Liver (tissue), 3 donors: ENCODE measurements at regions not wholly inside any gene's neighbourhood (a gene's known extent, or its start where the extent isn't known, plus 50 kb on each side); places are given as distances from the start of the nearest gene placed in this dataset.
A peak's percentile ranks its signal among the peaks of the same experiment; 100 is the strongest.
"Not testable (repeated sequence)": the region's sequence is repeated elsewhere in the genome, so short reads cannot be mapped to it uniquely, and the experiment has no call there.

Experiments
- EGR1 ChIP-seq, 2 donors: IDR thresholded peaks; 2 replicates each; pipeline ENCODE4 v1.6.1; 2016 to 2018; ENCODE audit warnings: antibody characterized with exemption in 2 of 2, low read depth in 2 of 2
- FOXA1 ChIP-seq: IDR thresholded peaks from 2 replicates; pipeline ENCODE4 v1.6.1; 2016; ENCODE audit warnings: antibody characterized with exemption
- GABPA ChIP-seq, 2 donors: IDR thresholded peaks in 1 of 2; conservative IDR thresholded peaks in 1 of 2; 2 replicates each; pipeline ENCODE4 v1.6.1; 2016; ENCODE audit warnings: antibody characterized with exemption in 2 of 2, mild to moderate bottlenecking in 1 of 2, moderate library complexity in 1 of 2
- HNF4A ChIP-seq, 2 donors: conservative IDR thresholded peaks; 2 replicates each; pipeline ENCODE4 v1.6.1; 2016; ENCODE audit warnings: antibody characterized with exemption in 2 of 2, mild to moderate bottlenecking in 2 of 2
- RAD21 ChIP-seq, 2 donors: IDR thresholded peaks; 2 replicates each; pipeline ENCODE4 v1.6.1; 2016; ENCODE audit warnings: antibody characterized with exemption in 2 of 2, mild to moderate bottlenecking in 2 of 2
- SP1 ChIP-seq: IDR thresholded peaks from 2 replicates; pipeline ENCODE4 v1.6.1; 2018; ENCODE audit warnings: antibody characterized with exemption, mild to moderate bottlenecking
- TF ChIP-seq, protein P1 (sequence below): IDR thresholded peaks from 2 replicates; pipeline ENCODE4 v1.6.1; 2016; ENCODE audit warnings: antibody characterized with exemption
- TF ChIP-seq, protein P2 (sequence below): fragments of 150-350 bp; IDR thresholded peaks from 2 replicates; pipeline ENCODE4 v1.5.1; 2017; ENCODE audit warnings: improper control_type of control experiment, low read depth, low read length; ENCODE audit not compliant: missing input control
- TF ChIP-seq, protein P3 (sequence below): IDR thresholded peaks from 2 replicates; pipeline ENCODE4 v1.6.1; 2016; ENCODE audit warnings: antibody characterized with exemption
- TF ChIP-seq, protein P4 (sequence below): IDR thresholded peaks from 2 replicates; pipeline ENCODE4 v1.6.1; 2016; ENCODE audit warnings: antibody characterized with exemption, mild to moderate bottlenecking
- TF ChIP-seq, protein P5 (sequence below): IDR thresholded peaks from 2 replicates; pipeline ENCODE4 v1.6.1; 2016; ENCODE audit warnings: antibody characterized with exemption
- donor health status: healthy.
- donor health status: healthy.

- peak; percentile 67 for TF ChIP-seq RAD21 (IDR thresholded peaks at IDR 0.05)
- TF ChIP-seq GABPA (IDR thresholded peaks at IDR 0.05 in 1 of 2, conservative IDR thresholded peaks at IDR 0.05 in 1 of 2); FOXA1; SP1; EGR1 (IDR thresholded peaks at IDR 0.05; ENCODE audit: low read depth in 2 of 2); HNF4A (conservative IDR thresholded peaks at IDR 0.05): not testable (repeated sequence)
- TF ChIP-seq, protein P1, sequence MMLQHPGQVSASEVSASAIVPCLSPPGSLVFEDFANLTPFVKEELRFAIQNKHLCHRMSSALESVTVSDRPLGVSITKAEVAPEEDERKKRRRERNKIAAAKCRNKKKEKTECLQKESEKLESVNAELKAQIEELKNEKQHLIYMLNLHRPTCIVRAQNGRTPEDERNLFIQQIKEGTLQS, result not testable (repeated sequence)
- TF ChIP-seq, protein P2, sequence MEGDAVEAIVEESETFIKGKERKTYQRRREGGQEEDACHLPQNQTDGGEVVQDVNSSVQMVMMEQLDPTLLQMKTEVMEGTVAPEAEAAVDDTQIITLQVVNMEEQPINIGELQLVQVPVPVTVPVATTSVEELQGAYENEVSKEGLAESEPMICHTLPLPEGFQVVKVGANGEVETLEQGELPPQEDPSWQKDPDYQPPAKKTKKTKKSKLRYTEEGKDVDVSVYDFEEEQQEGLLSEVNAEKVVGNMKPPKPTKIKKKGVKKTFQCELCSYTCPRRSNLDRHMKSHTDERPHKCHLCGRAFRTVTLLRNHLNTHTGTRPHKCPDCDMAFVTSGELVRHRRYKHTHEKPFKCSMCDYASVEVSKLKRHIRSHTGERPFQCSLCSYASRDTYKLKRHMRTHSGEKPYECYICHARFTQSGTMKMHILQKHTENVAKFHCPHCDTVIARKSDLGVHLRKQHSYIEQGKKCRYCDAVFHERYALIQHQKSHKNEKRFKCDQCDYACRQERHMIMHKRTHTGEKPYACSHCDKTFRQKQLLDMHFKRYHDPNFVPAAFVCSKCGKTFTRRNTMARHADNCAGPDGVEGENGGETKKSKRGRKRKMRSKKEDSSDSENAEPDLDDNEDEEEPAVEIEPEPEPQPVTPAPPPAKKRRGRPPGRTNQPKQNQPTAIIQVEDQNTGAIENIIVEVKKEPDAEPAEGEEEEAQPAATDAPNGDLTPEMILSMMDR, result not testable (repeated sequence)
- TF ChIP-seq, protein P3, sequence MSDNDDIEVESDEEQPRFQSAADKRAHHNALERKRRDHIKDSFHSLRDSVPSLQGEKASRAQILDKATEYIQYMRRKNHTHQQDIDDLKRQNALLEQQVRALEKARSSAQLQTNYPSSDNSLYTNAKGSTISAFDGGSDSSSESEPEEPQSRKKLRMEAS, result not testable (repeated sequence)
- TF ChIP-seq, protein P4, sequence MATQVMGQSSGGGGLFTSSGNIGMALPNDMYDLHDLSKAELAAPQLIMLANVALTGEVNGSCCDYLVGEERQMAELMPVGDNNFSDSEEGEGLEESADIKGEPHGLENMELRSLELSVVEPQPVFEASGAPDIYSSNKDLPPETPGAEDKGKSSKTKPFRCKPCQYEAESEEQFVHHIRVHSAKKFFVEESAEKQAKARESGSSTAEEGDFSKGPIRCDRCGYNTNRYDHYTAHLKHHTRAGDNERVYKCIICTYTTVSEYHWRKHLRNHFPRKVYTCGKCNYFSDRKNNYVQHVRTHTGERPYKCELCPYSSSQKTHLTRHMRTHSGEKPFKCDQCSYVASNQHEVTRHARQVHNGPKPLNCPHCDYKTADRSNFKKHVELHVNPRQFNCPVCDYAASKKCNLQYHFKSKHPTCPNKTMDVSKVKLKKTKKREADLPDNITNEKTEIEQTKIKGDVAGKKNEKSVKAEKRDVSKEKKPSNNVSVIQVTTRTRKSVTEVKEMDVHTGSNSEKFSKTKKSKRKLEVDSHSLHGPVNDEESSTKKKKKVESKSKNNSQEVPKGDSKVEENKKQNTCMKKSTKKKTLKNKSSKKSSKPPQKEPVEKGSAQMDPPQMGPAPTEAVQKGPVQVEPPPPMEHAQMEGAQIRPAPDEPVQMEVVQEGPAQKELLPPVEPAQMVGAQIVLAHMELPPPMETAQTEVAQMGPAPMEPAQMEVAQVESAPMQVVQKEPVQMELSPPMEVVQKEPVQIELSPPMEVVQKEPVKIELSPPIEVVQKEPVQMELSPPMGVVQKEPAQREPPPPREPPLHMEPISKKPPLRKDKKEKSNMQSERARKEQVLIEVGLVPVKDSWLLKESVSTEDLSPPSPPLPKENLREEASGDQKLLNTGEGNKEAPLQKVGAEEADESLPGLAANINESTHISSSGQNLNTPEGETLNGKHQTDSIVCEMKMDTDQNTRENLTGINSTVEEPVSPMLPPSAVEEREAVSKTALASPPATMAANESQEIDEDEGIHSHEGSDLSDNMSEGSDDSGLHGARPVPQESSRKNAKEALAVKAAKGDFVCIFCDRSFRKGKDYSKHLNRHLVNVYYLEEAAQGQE, result not testable (repeated sequence)
- TF ChIP-seq, protein P5, sequence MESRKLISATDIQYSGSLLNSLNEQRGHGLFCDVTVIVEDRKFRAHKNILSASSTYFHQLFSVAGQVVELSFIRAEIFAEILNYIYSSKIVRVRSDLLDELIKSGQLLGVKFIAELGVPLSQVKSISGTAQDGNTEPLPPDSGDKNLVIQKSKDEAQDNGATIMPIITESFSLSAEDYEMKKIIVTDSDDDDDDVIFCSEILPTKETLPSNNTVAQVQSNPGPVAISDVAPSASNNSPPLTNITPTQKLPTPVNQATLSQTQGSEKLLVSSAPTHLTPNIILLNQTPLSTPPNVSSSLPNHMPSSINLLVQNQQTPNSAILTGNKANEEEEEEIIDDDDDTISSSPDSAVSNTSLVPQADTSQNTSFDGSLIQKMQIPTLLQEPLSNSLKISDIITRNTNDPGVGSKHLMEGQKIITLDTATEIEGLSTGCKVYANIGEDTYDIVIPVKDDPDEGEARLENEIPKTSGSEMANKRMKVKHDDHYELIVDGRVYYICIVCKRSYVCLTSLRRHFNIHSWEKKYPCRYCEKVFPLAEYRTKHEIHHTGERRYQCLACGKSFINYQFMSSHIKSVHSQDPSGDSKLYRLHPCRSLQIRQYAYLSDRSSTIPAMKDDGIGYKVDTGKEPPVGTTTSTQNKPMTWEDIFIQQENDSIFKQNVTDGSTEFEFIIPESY, result not testable (repeated sequence)
Measured at GRCh38 chr2:240194341-240194762, 53.9 kb upstream of the OTOS start.
